ENCODE measurements at regions not wholly inside any gene's neighbourhood (a gene's known extent, or its start where the extent isn't known, plus 50 kb on each side); places are given as distances from the start of the nearest gene placed in this dataset.

DNA sequence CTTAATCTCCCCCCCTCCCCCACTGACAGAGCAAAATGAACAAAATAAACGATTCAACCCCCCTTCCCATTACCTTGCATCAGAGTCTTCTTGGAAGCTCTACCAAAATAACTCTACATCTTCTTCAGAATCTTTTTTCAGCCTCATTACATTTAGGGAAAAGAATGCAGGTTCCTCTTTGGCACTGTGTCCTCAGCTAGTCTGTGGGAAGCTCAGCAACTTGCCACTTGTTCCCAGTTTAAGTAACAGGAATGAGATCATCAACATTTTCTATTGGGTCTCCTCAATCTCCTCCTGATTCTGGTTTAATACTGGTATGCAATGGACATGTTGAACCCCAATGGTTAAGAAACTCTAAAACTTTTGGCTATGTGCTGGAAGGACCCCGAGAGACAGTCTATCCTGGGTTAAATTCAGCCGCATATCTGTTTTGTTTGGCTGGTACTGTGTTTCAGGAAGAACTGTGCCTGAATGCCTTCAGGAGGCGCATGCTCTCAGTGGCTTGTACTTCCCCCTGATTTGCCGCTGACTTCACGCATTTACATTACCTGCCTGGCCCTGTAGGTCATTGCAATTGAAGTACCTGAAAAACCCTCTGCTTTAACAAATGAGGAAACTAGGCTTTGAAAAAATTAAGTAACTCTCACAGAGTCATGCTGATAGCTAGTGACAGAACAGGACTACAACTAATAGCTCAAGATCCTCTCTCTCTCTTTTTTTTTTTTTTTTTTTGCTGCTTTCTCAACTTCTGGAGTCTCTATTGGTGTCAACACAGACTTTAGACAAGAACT is 78.1 kb upstream of the HMHB1 start:
- H3K36me3 ChIP-seq (ENCODE audit: control insufficient read depth in 2 of 2, insufficient read depth in 2 of 2, low read length in 1 of 2), result no peaks in the 10 kb centered on the region
- no peaks in the 10 kb centered on the region for H3K9me3 ChIP-seq (ENCODE audit: control insufficient read depth in 2 of 2, insufficient read depth in 1 of 2, low read depth in 1 of 2, low read length in 1 of 2)
- H3K4me3 ChIP-seq (ENCODE audit: low read depth in 1 of 2, low read length in 2 of 2), result no peak overlapping the region
- no peaks in the 10 kb centered on the region for H3K27me3 ChIP-seq (ENCODE audit: control insufficient read depth in 1 of 2, insufficient read depth in 2 of 2, low read length in 2 of 2)
- no peaks in the 10 kb centered on the region for H3K4me1 ChIP-seq (ENCODE audit: control insufficient read depth in 2 of 2, insufficient read depth in 2 of 2, low read length in 1 of 2)
- 88 to 90% methylated on average over 6 of the region's 6 CpGs for WGBS, 2 donors
- H3K27ac ChIP-seq (ENCODE audit: low read depth in 2 of 2, low read length in 1 of 2), result no peak overlapping the region

DNA sequence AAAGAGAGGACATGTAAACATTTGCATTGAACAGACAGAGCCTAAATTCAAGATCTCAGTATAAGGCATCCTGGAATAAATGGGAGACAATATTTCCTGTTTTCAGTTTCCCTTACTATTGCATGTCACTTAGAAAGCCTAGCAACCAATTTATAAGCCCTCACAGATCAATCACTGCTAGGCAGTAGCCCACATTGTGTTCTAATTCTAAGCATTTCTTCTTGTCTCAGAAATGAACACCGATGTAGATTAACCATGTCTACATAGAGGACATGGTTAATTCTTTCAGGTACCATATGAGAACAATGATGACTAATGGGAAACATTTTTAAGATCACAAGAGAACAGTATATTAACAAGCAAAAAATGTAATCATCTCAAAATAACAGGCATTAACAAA is 79.6 kb upstream of the HMHB1 start:
- no peaks in the 10 kb centered on the region for H3K4me1 ChIP-seq (ENCODE audit: control insufficient read depth in 2 of 2, insufficient read depth in 2 of 2, low read length in 1 of 2)
- H3K9me3 ChIP-seq (ENCODE audit: control insufficient read depth in 2 of 2, insufficient read depth in 1 of 2, low read depth in 1 of 2, low read length in 1 of 2), result no peaks in the 10 kb centered on the region
- no peak overlapping the region for H3K27ac ChIP-seq (ENCODE audit: low read depth in 2 of 2, low read length in 1 of 2)
- no peaks in the 10 kb centered on the region for H3K27me3 ChIP-seq (ENCODE audit: control insufficient read depth in 1 of 2, insufficient read depth in 2 of 2, low read length in 2 of 2)
- H3K4me3 ChIP-seq (ENCODE audit: low read depth in 1 of 2, low read length in 2 of 2), result no peak overlapping the region
- no peaks in the 10 kb centered on the region for H3K36me3 ChIP-seq (ENCODE audit: control insufficient read depth in 2 of 2, insufficient read depth in 2 of 2, low read length in 1 of 2)
- WGBS, 2 donors, result 88 to 90% methylated on average over 1 of the region's 1 CpG

DNA sequence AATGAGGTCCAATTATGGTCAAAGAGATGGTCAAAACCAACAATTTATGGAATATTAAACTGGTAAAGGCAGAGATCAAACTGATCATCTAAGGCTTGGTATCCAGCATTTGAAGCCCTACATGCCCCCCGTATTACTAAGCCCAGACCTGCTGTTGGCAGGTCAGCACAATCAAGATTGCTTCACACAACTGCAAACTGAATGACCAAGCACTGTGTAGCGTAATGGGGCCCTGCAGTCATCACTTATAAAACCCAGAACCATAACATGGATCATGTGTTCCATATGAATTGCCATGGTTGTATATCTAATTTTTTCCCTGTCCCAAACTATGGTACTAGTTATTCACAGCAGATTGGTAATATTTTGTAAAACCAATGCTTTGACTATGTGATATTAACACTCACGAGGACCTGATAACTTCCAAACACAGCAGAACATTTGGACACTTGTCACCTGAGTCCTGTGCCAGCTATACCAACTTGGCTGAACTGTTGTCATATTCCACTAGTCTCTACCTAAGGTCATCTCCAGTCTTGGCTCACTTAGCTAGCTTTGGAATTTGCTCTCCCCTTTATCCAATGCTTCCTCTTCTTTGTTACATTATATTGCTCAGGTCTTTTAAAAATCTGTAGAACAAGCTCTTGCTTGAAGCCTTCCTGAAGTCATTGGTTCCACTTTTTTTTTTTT is 81.7 kb upstream of the HMHB1 start:
- Histone ChIP-seq H3K4me1 (ENCODE audit: control insufficient read depth in 2 of 2, insufficient read depth in 2 of 2, low read length in 1 of 2) (no peaks in the 10 kb centered on the region), H3K27ac (ENCODE audit: low read depth in 2 of 2, low read length in 1 of 2) (no peak overlapping the region), H3K9me3 (ENCODE audit: control insufficient read depth in 2 of 2, insufficient read depth in 1 of 2, low read depth in 1 of 2, low read length in 1 of 2) (no peaks in the 10 kb centered on the region), H3K27me3 (ENCODE audit: control insufficient read depth in 1 of 2, insufficient read depth in 2 of 2, low read length in 2 of 2) (no peaks in the 10 kb centered on the region), H3K36me3 (ENCODE audit: control insufficient read depth in 2 of 2, insufficient read depth in 2 of 2, low read length in 1 of 2) (no peaks in the 10 kb centered on the region), H3K4me3 (ENCODE audit: low read depth in 1 of 2, low read length in 2 of 2) (no peak overlapping the region)
- WGBS, 2 donors, result 92 to 95% methylated on average over 3 of the region's 3 CpGs

DNA sequence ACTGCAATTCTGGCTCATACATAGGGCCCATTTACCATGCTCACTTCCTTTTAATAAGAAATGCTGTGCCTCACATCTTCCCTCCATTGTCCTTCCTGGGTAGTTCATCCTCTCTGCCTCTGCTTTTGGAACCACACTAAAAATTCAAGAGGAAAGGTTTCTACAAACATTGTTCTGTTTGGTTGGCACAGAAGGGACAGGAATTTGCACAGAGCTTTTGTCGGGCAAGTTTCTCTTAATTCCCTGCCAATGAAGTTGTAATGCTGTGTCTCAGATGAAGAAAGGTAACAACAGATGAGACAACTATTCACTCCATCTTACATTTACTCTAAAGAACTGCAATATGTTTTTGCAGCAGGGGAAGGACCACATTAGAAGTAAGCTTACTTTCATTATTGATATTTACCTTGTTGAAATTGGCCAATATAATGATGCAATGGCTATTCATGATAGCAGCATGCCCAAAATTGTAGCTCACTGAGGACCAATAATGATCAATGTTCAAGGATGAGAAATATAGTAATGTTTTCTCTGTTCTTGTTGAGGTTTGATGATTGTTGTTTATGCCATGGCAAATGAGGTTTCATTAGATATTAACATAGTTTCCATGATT is 82.5 kb upstream of the HMHB1 start:
- Histone ChIP-seq H3K27ac (ENCODE audit: low read depth in 2 of 2, low read length in 1 of 2) (no peak overlapping the region), H3K9me3 (ENCODE audit: control insufficient read depth in 2 of 2, insufficient read depth in 1 of 2, low read depth in 1 of 2, low read length in 1 of 2) (no peaks in the 10 kb centered on the region), H3K36me3 (ENCODE audit: control insufficient read depth in 2 of 2, insufficient read depth in 2 of 2, low read length in 1 of 2) (no peaks in the 10 kb centered on the region), H3K27me3 (ENCODE audit: control insufficient read depth in 1 of 2, insufficient read depth in 2 of 2, low read length in 2 of 2) (no peaks in the 10 kb centered on the region), H3K4me1 (ENCODE audit: control insufficient read depth in 2 of 2, insufficient read depth in 2 of 2, low read length in 1 of 2) (no peaks in the 10 kb centered on the region), H3K4me3 (ENCODE audit: low read depth in 1 of 2, low read length in 2 of 2) (no peak overlapping the region)
- 55 to 59% methylated on average over 1 of the region's 1 CpG for WGBS, 2 donors

DNA sequence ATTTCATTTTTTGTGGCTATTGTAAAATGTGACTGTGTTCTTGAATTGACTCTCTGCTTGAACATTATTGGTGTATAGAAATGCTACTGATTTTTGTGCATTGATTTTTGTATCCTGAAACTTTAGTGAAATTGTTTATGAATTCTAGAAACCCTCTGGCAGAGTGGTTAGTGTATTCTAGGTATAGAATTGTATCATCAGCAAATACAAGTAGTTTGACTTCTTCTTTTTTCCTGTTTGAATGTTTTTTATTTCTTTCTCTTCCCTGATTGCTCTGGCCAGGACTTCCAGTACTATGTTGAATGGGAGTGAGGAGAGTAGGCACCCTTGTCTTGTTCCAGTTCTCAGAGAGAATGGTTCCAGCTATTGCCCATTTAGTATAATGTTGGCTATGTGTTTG is 88.8 kb upstream of the HMHB1 start:
- H3K36me3 ChIP-seq (ENCODE audit: control insufficient read depth in 2 of 2, insufficient read depth in 2 of 2, low read length in 1 of 2), result no peaks in the 10 kb centered on the region
- H3K9me3 ChIP-seq (ENCODE audit: control insufficient read depth in 2 of 2, insufficient read depth in 1 of 2, low read depth in 1 of 2, low read length in 1 of 2), result no peaks in the 10 kb centered on the region
- H3K27me3 ChIP-seq (ENCODE audit: control insufficient read depth in 1 of 2, insufficient read depth in 2 of 2, low read length in 2 of 2), result no peaks in the 10 kb centered on the region
- no peak overlapping the region for H3K27ac ChIP-seq (ENCODE audit: low read depth in 2 of 2, low read length in 1 of 2)
- no peak overlapping the region for H3K4me3 ChIP-seq (ENCODE audit: low read depth in 1 of 2, low read length in 2 of 2)
- no peaks in the 10 kb centered on the region for H3K4me1 ChIP-seq (ENCODE audit: control insufficient read depth in 2 of 2, insufficient read depth in 2 of 2, low read length in 1 of 2)

DNA sequence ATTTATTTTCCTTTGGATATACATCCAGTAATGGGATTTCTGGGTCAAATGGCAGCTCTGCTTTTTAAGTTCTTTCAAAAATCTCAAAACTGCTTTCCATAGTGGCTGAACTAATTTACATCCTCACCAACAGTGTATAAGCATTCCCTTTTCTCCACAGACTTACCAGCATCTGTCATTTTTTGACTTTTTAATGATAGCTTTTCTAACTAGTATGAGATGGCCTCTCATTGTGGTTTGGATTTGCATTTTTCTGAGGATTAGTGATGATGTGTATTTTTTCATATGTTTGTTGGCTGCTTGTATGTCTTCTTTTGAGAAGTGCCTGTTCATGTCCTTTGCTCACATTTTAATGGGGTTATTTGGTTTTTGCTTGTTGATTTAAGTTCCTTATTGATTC is 90.0 kb upstream of the HMHB1 start:
- H3K36me3 ChIP-seq (ENCODE audit: control insufficient read depth in 2 of 2, insufficient read depth in 2 of 2, low read length in 1 of 2), result no peaks in the 10 kb centered on the region
- no peaks in the 10 kb centered on the region for H3K4me1 ChIP-seq (ENCODE audit: control insufficient read depth in 2 of 2, insufficient read depth in 2 of 2, low read length in 1 of 2)
- H3K9me3 ChIP-seq (ENCODE audit: control insufficient read depth in 2 of 2, insufficient read depth in 1 of 2, low read depth in 1 of 2, low read length in 1 of 2), result no peaks in the 10 kb centered on the region
- H3K27me3 ChIP-seq (ENCODE audit: control insufficient read depth in 1 of 2, insufficient read depth in 2 of 2, low read length in 2 of 2), result no peaks in the 10 kb centered on the region
- H3K27ac ChIP-seq (ENCODE audit: low read depth in 2 of 2, low read length in 1 of 2), result no peak overlapping the region
- no peak overlapping the region for H3K4me3 ChIP-seq (ENCODE audit: low read depth in 1 of 2, low read length in 2 of 2)

DNA sequence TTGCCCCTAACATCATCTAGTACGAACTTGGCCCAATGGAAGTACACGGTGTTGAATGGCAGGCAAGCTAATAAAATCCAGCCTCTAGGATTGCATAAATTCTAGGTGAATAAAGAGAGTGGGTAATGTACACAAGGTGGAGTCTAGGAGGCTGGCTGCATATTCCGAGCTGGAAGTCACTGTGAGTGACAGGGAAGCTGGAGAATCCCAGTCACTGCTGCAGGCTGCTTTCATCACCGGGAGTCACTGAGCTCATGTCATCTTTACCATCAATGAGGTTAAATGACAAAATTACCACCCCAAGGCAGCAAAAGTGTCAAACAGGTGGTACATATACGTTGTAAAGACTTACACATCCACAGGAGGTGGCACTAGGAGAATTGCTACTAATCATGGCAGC is 91.3 kb upstream of the HMHB1 start:
- Histone ChIP-seq H3K9me3 (ENCODE audit: control insufficient read depth in 2 of 2, insufficient read depth in 1 of 2, low read depth in 1 of 2, low read length in 1 of 2) (no peaks in the 10 kb centered on the region), H3K36me3 (ENCODE audit: control insufficient read depth in 2 of 2, insufficient read depth in 2 of 2, low read length in 1 of 2) (no peaks in the 10 kb centered on the region), H3K27me3 (ENCODE audit: control insufficient read depth in 1 of 2, insufficient read depth in 2 of 2, low read length in 2 of 2) (no peaks in the 10 kb centered on the region), H3K4me1 (ENCODE audit: control insufficient read depth in 2 of 2, insufficient read depth in 2 of 2, low read length in 1 of 2) (no peaks in the 10 kb centered on the region), H3K4me3 (ENCODE audit: low read depth in 1 of 2, low read length in 2 of 2) (no peak overlapping the region), H3K27ac (ENCODE audit: low read depth in 2 of 2, low read length in 1 of 2) (no peak overlapping the region)
- whole genome bisulfite sequencing, 2 donors, result 60 to 73% methylated on average over 5 of the region's 5 CpGs

DNA sequence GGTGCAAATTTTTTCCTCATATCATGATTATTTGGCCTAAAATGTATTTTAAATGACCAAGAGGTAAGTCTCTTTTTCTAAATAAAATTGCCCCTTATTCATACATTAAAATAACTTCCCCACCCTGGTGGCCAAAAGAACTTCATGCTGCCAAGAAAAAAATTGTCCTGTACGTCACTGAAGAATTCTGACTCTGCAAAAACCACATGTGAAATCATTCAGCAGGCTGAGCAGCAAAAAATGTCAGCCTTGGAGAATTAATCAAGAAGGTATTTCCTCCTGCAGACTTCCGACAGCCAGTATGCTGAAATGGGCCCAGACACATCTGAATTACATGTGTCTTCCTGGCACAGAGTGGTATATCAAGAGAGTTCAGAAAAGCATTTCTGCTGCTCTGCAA is 94.6 kb upstream of the HMHB1 start:
- no peaks in the 10 kb centered on the region for H3K9me3 ChIP-seq (ENCODE audit: control insufficient read depth in 2 of 2, insufficient read depth in 1 of 2, low read depth in 1 of 2, low read length in 1 of 2)
- no peak overlapping the region for H3K27ac ChIP-seq (ENCODE audit: low read depth in 2 of 2, low read length in 1 of 2)
- no peak overlapping the region for H3K4me3 ChIP-seq (ENCODE audit: low read depth in 1 of 2, low read length in 2 of 2)
- WGBS, 2 donors, result 16 to 25% methylated on average over 2 of the region's 2 CpGs
- no peaks in the 10 kb centered on the region for H3K4me1 ChIP-seq (ENCODE audit: control insufficient read depth in 2 of 2, insufficient read depth in 2 of 2, low read length in 1 of 2)
- no peaks in the 10 kb centered on the region for H3K27me3 ChIP-seq (ENCODE audit: control insufficient read depth in 1 of 2, insufficient read depth in 2 of 2, low read length in 2 of 2)
- H3K36me3 ChIP-seq (ENCODE audit: control insufficient read depth in 2 of 2, insufficient read depth in 2 of 2, low read length in 1 of 2), result no peaks in the 10 kb centered on the region

DNA sequence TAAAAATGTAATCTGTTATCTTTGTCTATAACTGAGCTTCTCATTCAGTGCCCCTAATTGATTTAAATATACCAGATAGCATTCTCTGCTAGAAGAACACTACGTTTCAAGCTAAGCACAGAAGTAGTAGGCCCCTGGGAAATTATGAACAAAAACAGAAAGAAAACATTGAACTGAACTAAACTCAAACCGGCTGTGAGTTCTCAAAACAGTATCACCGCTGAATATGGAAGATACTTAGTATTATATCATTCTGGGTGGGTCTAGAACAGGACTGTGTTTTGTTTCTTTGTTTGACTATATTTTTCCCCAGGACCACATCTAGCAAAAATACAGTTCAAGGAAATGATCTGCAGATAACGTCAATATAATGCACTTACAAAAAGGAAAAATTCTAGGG is 95.1 kb upstream of the HMHB1 start:
- Histone ChIP-seq H3K36me3 (ENCODE audit: control insufficient read depth in 2 of 2, insufficient read depth in 2 of 2, low read length in 1 of 2) (no peaks in the 10 kb centered on the region), H3K27ac (ENCODE audit: low read depth in 2 of 2, low read length in 1 of 2) (no peak overlapping the region), H3K27me3 (ENCODE audit: control insufficient read depth in 1 of 2, insufficient read depth in 2 of 2, low read length in 2 of 2) (no peaks in the 10 kb centered on the region), H3K4me1 (ENCODE audit: control insufficient read depth in 2 of 2, insufficient read depth in 2 of 2, low read length in 1 of 2) (no peaks in the 10 kb centered on the region), H3K9me3 (ENCODE audit: control insufficient read depth in 2 of 2, insufficient read depth in 1 of 2, low read depth in 1 of 2, low read length in 1 of 2) (no peaks in the 10 kb centered on the region), H3K4me3 (ENCODE audit: low read depth in 1 of 2, low read length in 2 of 2) (no peak overlapping the region)
- WGBS, 2 donors, result 55 to 57% methylated on average over 4 of the region's 4 CpGs

DNA sequence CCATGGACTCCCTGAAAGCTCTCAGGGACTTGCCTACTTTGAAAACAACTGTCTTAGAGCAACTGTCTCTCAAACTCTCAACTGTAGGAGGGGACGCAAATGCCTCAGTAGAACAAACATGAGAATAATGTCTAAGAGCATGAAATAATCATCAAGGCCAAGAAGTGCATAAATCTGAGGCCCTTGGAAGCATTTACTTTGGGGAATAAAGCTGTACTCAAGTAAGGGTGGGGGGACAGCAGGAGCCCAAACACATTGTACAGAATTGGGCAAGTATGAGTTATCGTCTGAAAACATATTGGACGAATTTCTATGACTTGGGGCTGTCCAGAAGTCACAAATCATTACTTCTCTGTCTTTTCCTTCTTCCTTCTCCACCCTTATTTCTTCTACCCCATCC is 96.3 kb upstream of the HMHB1 start:
- no peaks in the 10 kb centered on the region for H3K4me1 ChIP-seq (ENCODE audit: control insufficient read depth in 2 of 2, insufficient read depth in 2 of 2, low read length in 1 of 2)
- H3K27ac ChIP-seq (ENCODE audit: low read depth in 2 of 2, low read length in 1 of 2), result no peak overlapping the region
- no peak overlapping the region for H3K4me3 ChIP-seq (ENCODE audit: low read depth in 1 of 2, low read length in 2 of 2)
- WGBS, 2 donors, result 90 to 92% methylated on average over 3 of the region's 3 CpGs
- no peaks in the 10 kb centered on the region for H3K9me3 ChIP-seq (ENCODE audit: control insufficient read depth in 2 of 2, insufficient read depth in 1 of 2, low read depth in 1 of 2, low read length in 1 of 2)
- H3K36me3 ChIP-seq (ENCODE audit: control insufficient read depth in 2 of 2, insufficient read depth in 2 of 2, low read length in 1 of 2), result no peaks in the 10 kb centered on the region
- no peaks in the 10 kb centered on the region for H3K27me3 ChIP-seq (ENCODE audit: control insufficient read depth in 1 of 2, insufficient read depth in 2 of 2, low read length in 2 of 2)

Data from esophagus (tissue), 2 donors.